Coronary artery (tissue), 2 donors: ENCODE measurements at regions not wholly inside any gene's neighbourhood (a gene's known extent, or its start where the extent isn't known, plus 50 kb on each side); places are given as distances from the start of the nearest gene placed in this dataset.

Experiments
- DNase-seq: peaks from one replicate; pipeline ENCODE4 v3.0.0-alpha.2; 2017; ENCODE audit warnings: low spot score
- H3K27ac ChIP-seq, 2 donors: fragments of 200-600 bp; sonication (generic); one replicate each; pipeline ENCODE4 v1.5.1; 2016 to 2019
- H3K4me3 ChIP-seq: fragments of 200-600 bp; sonication (generic); 2 replicates; pipeline ENCODE4 v1.5.1; 2016; ENCODE audit warnings: mild to moderate bottlenecking, moderate library complexity
- TF ChIP-seq, protein P1 (sequence below): fragments of 200-600 bp; sonication (generic); IDR thresholded peaks from one replicate; pipeline ENCODE4 v1.5.1; 2019; ENCODE audit warnings: antibody characterized with exemption

DNA sequence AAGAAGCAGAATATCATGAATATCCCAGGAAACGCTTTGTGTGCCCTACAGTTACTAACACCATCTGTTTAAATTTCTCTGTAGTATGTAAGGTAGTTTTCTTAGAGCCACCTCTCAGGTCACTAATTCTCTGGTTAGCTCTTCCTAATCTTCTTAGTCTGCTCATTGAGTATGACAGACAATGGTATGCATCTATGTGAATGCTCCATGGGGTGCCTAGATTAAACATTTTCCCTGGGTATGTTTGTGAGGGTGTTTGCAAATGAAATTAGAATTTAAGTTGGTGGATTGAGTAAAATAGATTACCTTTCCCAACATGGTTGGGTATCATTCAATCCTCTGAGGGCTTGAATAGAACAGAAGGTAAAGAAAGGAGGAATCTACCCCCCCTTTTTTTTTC is 233.0 kb downstream of the PCDH18 start:
- no peak overlapping the region for H3K27ac ChIP-seq
- DNase-seq: no peak
- TF ChIP-seq, protein P1, sequence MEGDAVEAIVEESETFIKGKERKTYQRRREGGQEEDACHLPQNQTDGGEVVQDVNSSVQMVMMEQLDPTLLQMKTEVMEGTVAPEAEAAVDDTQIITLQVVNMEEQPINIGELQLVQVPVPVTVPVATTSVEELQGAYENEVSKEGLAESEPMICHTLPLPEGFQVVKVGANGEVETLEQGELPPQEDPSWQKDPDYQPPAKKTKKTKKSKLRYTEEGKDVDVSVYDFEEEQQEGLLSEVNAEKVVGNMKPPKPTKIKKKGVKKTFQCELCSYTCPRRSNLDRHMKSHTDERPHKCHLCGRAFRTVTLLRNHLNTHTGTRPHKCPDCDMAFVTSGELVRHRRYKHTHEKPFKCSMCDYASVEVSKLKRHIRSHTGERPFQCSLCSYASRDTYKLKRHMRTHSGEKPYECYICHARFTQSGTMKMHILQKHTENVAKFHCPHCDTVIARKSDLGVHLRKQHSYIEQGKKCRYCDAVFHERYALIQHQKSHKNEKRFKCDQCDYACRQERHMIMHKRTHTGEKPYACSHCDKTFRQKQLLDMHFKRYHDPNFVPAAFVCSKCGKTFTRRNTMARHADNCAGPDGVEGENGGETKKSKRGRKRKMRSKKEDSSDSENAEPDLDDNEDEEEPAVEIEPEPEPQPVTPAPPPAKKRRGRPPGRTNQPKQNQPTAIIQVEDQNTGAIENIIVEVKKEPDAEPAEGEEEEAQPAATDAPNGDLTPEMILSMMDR: no peak
- no peak overlapping the region for H3K4me3 ChIP-seq

DNA sequence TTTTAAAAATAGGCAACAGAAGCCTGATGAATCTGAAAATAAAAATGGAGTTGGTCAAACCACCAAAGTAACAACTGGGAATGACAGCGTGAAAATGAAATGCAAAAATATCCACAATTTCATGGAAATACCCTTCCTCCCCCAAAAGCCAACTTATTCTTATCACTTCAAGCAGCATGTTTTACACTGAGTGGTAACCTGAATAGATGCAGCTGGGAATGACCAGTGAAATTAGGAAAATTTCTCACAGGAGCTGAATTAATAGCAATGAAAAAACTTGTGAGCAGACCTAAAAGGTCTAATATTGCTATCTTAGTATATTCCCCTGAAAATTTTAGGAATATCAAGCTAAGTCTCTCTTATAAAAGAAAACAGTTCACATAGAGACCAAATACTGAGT is 239.0 kb downstream of the PCDH18 start:
- DNase-seq: no peak
- no peak overlapping the region for H3K27ac ChIP-seq
- TF ChIP-seq, protein P1: no peak
- H3K4me3 ChIP-seq: no peak overlapping the region

- no peak for DNase-seq
- no peak overlapping the region for H3K27ac ChIP-seq
- no peak overlapping the region for H3K4me3 ChIP-seq
- TF ChIP-seq, protein P1: no peak
These were observed 248.6 kb downstream of the PCDH18 start for GRCh38 chr4:137283737-137284136.

- Histone ChIP-seq H3K4me3 (no peak overlapping the region), H3K27ac (no peak overlapping the region)
- DNase-seq: no peak
- TF ChIP-seq, protein P1: no peak
These were observed 253.9 kb downstream of the PCDH18 start for GRCh38 chr4:137278431-137278830.

DNA sequence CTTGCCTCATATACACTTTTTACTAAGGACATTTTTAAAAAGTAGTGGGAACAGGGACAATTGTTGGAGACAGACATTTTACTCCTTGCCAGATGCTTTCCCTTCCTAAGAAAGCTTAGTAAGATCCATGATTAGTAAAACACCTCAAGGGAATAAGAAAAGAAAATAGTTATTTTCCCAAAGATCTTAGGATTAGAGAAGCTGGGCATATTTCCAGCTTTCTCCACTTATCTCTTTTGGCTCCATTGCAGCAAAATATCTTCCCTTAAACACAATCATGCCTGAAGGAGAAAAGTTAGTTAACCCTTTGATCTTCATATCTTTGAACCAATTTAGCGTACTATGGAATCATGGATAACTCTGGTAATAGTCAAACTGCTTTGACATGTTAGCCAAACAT is 257.9 kb downstream of the PCDH18 start:
- DNase-seq: no peak
- Histone ChIP-seq H3K4me3 (no peak overlapping the region), H3K27ac (peak overlapping the region in 1 of 2 donors; percentile 33)
- TF ChIP-seq, protein P1: no peak

DNA sequence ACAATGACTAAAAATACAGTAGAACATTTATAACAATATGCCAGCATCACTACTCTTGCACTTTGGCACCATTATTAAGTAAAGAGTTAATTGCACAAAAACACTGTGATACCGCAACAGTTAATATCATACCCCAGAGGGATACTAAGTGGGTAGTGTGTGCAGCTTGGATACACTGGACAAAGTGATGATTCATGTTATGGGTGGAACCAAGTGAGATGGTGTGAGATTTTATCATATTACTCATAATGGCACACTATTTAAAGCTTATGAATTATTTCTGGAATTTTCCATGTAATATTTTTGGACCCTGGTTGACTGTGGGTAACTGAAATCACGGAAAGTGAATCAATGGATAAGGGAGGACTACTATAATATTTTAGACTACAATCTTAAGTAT is 265.3 kb downstream of the PCDH18 start:
- TF ChIP-seq, protein P1: no peak
- Histone ChIP-seq H3K4me3 (no peak overlapping the region), H3K27ac (peak overlapping the region in 1 of 2 donors; percentile 71)
- DNase-seq: no peak

- no peak for DNase-seq
- no peak overlapping the region for H3K4me3 ChIP-seq
- H3K27ac ChIP-seq: no peak overlapping the region
- TF ChIP-seq, protein P1: no peak
These were observed 265.8 kb downstream of the PCDH18 start for GRCh38 chr4:137266511-137266910.
